Vagina (tissue), 2 donors: ENCODE measurements at regions not wholly inside any gene's neighbourhood (a gene's known extent, or its start where the extent isn't known, plus 50 kb on each side); places are given as distances from the start of the nearest gene placed in this dataset.

Source experiments
- CTCF ChIP-seq, 3 experiments: fragments of 450-650 bp in 2 of 3; fragments of 200-600 bp in 1 of 3; sonication (generic) in 1 of 3; IDR thresholded peaks; one replicate each; pipeline ENCODE4 v1.5.1; 2017 to 2019; ENCODE audit warnings: antibody characterized with exemption in 3 of 3, mild to moderate bottlenecking in 2 of 3, moderate library complexity in 2 of 3
- POLR2A ChIP-seq, 2 donors: fragments of 450-650 bp; IDR thresholded peaks; one replicate each; pipeline ENCODE4 v1.6.1; 2017; ENCODE audit warnings: antibody characterized with exemption in 2 of 2, mild to moderate bottlenecking in 2 of 2, moderate library complexity in 2 of 2
- POLR2AphosphoS5 ChIP-seq, 2 donors: sonication (generic); formaldehyde crosslinking; IDR thresholded peaks; one replicate each; pipeline ENCODE4 v1.9.0; 2017; ENCODE audit warnings: antibody characterized with exemption in 2 of 2, mild to moderate bottlenecking in 2 of 2, low read depth in 1 of 2; ENCODE audit not compliant: insufficient read depth in 1 of 2

DNA sequence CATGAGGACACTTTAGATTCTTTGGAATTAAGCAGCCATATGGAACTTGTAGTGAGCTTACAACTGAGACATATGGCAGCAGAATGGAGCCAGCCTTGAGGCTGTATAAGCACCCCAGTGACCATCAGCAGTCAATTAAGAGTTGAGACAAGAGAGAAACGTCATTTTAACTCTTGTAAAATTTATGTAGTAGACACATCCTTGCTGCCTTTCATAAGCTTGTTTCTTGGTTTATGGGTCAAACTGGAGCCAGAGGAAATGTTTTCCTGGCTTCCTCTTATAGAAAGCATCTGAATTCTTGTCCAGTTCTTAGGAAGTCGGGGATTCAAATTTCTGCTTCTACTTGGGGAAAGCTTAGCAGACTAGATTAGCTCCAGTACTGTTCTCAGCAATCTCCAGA lies 745.1 kb upstream of the MARCKS start:
- TF ChIP-seq CTCF (IDR thresholded peaks at IDR 0.05): no peak
- no peak for TF ChIP-seq POLR2A (IDR thresholded peaks at IDR 0.05)
- TF ChIP-seq POLR2AphosphoS5 (IDR thresholded peaks at IDR 0.05; ENCODE audit: insufficient read depth in 1 of 2, low read depth in 1 of 2): no peak
